Neural progenitor cell (in vitro differentiated cells): ENCODE measurements at regions not wholly inside any gene's neighbourhood (a gene's known extent, or its start where the extent isn't known, plus 50 kb on each side); places are given as distances from the start of the nearest gene placed in this dataset.
A peak's percentile ranks its signal among the peaks of the same experiment; 100 is the strongest.

Experiments
- DNase-seq: peaks from one replicate; pipeline ENCODE4 v3.0.0-alpha.2; 2016; ENCODE audit warnings: low spot score
- H2AFZ ChIP-seq: fragments of 200-600 bp; sonication (generic); replicated peaks from 2 replicates; pipeline ENCODE4 v1.6.1; 2016; ENCODE audit warnings: antibody characterized with exemption
- H3F3A ChIP-seq: fragments of 200-600 bp; sonication (generic); 2 replicates; pipeline ENCODE4 v1.6.1; 2016; ENCODE audit warnings: antibody characterized with exemption, low read depth
- H3K27ac ChIP-seq: fragments of 200-600 bp; sonication (generic); 2 replicates; pipeline ENCODE4 v1.5.1; 2016; ENCODE audit warnings: mild to moderate bottlenecking
- H3K27me3 ChIP-seq: fragments of 200-600 bp; sonication (generic); 2 replicates; pipeline ENCODE4 v1.6.1; 2016; ENCODE audit warnings: mild to moderate bottlenecking, moderate library complexity
- H3K36me3 ChIP-seq: fragments of 200-600 bp; sonication (generic); 2 replicates; pipeline ENCODE4 v1.5.1; 2016
- H3K4me1 ChIP-seq: fragments of 200-600 bp; sonication (generic); 2 replicates; pipeline ENCODE4 v1.6.1; 2016; ENCODE audit warnings: mixed run types
- H3K4me2 ChIP-seq: fragments of 200-600 bp; sonication (generic); 2 replicates; pipeline ENCODE4 v1.6.1; 2016
- H3K4me3 ChIP-seq: fragments of 200-600 bp; sonication (generic); 2 replicates; pipeline ENCODE4 v1.5.1; 2016
- H3K79me2 ChIP-seq: fragments of 200-600 bp; sonication (generic); 2 replicates; pipeline ENCODE4 v1.6.1; 2016; ENCODE audit warnings: low read depth
- H3K9ac ChIP-seq: fragments of 200-600 bp; sonication (generic); 2 replicates; pipeline ENCODE4 v1.6.1; 2016
- H3K9me3 ChIP-seq: fragments of 200-600 bp; sonication (generic); 2 replicates; pipeline ENCODE4 v1.5.1; 2016; ENCODE audit warnings: low read depth
- H4K20me1 ChIP-seq: fragments of 200-600 bp; sonication (generic); 2 replicates; pipeline ENCODE4 v1.6.1; 2016; ENCODE audit warnings: low read depth
- H3K27ac Mint-ChIP-seq: 3 replicates; pipeline ENCODE4 v1.8.0; 2021; ENCODE audit warnings: mixed read lengths
- H3K27me3 Mint-ChIP-seq: 2 replicates; pipeline ENCODE4 v1.8.0; 2022; ENCODE audit warnings: low read depth, mild to moderate bottlenecking, inconsistent platforms, moderate library complexity, mixed read lengths; ENCODE audit not compliant: insufficient read depth
- H3K36me3 Mint-ChIP-seq: 3 replicates; pipeline ENCODE4 v1.8.0; 2021; ENCODE audit warnings: mixed read lengths
- H3K4me1 Mint-ChIP-seq: 3 replicates; pipeline ENCODE4 v1.8.0; 2021; ENCODE audit warnings: mixed read lengths
- H3K4me3 Mint-ChIP-seq: 3 replicates; pipeline ENCODE4 v1.8.0; 2021; ENCODE audit warnings: mild to moderate bottlenecking, moderate library complexity, mixed read lengths
- H3K9me3 Mint-ChIP-seq: 3 replicates; pipeline ENCODE4 v1.8.0; 2020; ENCODE audit warnings: mixed read lengths
- CTCF ChIP-seq: fragments of 200-600 bp; sonication (generic); IDR thresholded peaks from 2 replicates; pipeline ENCODE4 v1.5.1; 2017; ENCODE audit warnings: antibody characterized with exemption, mild to moderate bottlenecking
- EZH2 ChIP-seq: fragments of 200-600 bp; sonication (generic); IDR thresholded peaks from 2 replicates; pipeline ENCODE4 v1.6.1; 2017; ENCODE audit warnings: antibody characterized with exemption, mild to moderate bottlenecking, moderate library complexity
- EZH2phosphoT487 ChIP-seq: fragments of 200-600 bp; sonication (generic); IDR thresholded peaks from 2 replicates; pipeline ENCODE4 v1.6.1; 2017; ENCODE audit warnings: antibody characterized with exemption

- Histone ChIP-seq H3K79me2 (no peaks in the 10 kb centered on the region), H3K36me3 (no peaks in the 10 kb centered on the region), H3K4me2 (no peak overlapping the region), H2AFZ (no peak overlapping the region), H3K4me1 (peaks cover 3% of the 10 kb centered on the region), H3F3A (no peaks in the 10 kb centered on the region), H4K20me1 (no peaks in the 10 kb centered on the region), H3K9me3 (no peaks in the 10 kb centered on the region), H3K9ac (no peak overlapping the region), H3K27ac (no peak overlapping the region), H3K4me3 (no peak overlapping the region), H3K27me3 (no peaks in the 10 kb centered on the region)
- Mint-ChIP-seq H3K4me1 (peaks cover 24% of the 10 kb centered on the region), H3K4me3 (no peak overlapping the region), H3K36me3 (no peaks in the 10 kb centered on the region), H3K9me3 (peaks cover 4% of the 10 kb centered on the region), H3K27ac (no peak overlapping the region), H3K27me3 (peaks cover 9% of the 10 kb centered on the region)
- no peak for TF ChIP-seq EZH2phosphoT487
- TF ChIP-seq EZH2, result no peak
- no peak for TF ChIP-seq CTCF
- DNase-seq, result no peak
Measured at GRCh38 chr6:170205126-170205525, 85.8 kb downstream of the DLL1 start.

- Histone ChIP-seq H3F3A (no peaks in the 10 kb centered on the region), H3K27me3 (no peaks in the 10 kb centered on the region), H4K20me1 (no peaks in the 10 kb centered on the region), H3K27ac (no peak overlapping the region), H3K4me3 (no peak overlapping the region), H3K36me3 (no peaks in the 10 kb centered on the region), H3K9me3 (no peaks in the 10 kb centered on the region), H2AFZ (no peak overlapping the region), H3K4me1 (peaks cover 3% of the 10 kb centered on the region), H3K9ac (no peak overlapping the region), H3K4me2 (no peak overlapping the region), H3K79me2 (no peaks in the 10 kb centered on the region)
- Mint-ChIP-seq H3K36me3 (no peaks in the 10 kb centered on the region), H3K4me1 (peaks cover 20% of the 10 kb centered on the region), H3K27me3 (peaks cover 12% of the 10 kb centered on the region), H3K4me3 (no peak overlapping the region), H3K27ac (peak overlapping the region; percentile 27), H3K9me3 (peaks cover 4% of the 10 kb centered on the region)
- no peak for DNase-seq
- TF ChIP-seq EZH2 (no peak), CTCF (no peak), EZH2phosphoT487 (no peak)
Measured at GRCh38 chr6:170203212-170203611, 87.7 kb downstream of the DLL1 start.

- peaks cover 4% of the 10 kb centered on the region for H3K9me3 Mint-ChIP-seq
- Histone ChIP-seq H3K79me2 (no peaks in the 10 kb centered on the region), H3K27me3 (no peaks in the 10 kb centered on the region), H3K27ac (no peak overlapping the region), H3F3A (no peaks in the 10 kb centered on the region), H3K4me3 (no peak overlapping the region), H3K36me3 (no peaks in the 10 kb centered on the region), H3K4me1 (peaks cover under 1% of the 10 kb centered on the region), H2AFZ (no peak overlapping the region), H3K4me2 (no peak overlapping the region), H4K20me1 (no peaks in the 10 kb centered on the region), H3K9me3 (no peaks in the 10 kb centered on the region), H3K9ac (no peak overlapping the region)
- H3K27me3 Mint-ChIP-seq, result peaks cover 11% of the 10 kb centered on the region
- H3K4me1 Mint-ChIP-seq, result peaks cover 14% of the 10 kb centered on the region
- peak overlapping the region; percentile 27 for H3K27ac Mint-ChIP-seq
- no peak for TF ChIP-seq EZH2
- TF ChIP-seq EZH2phosphoT487, result no peak
- no peak for TF ChIP-seq CTCF
- H3K36me3 Mint-ChIP-seq, result no peaks in the 10 kb centered on the region
- no peak overlapping the region for H3K4me3 Mint-ChIP-seq
- DNase-seq, result no peak
Measured at GRCh38 chr6:170202416-170203135, 88.3 kb downstream of the DLL1 start.
